Central memory CD4-positive, alpha-beta T cell (primary cell): ENCODE measurements at regions not wholly inside any gene's neighbourhood (a gene's known extent, or its start where the extent isn't known, plus 50 kb on each side); places are given as distances from the start of the nearest gene placed in this dataset.

ENCODE experiments used
- DNase-seq: peaks from one replicate; pipeline ENCODE4 v3.0.0; 2022

GRCh38 chr2:88281302-88282217 lies 111.4 kb downstream of the THNSL2 start:
- no peak for DNase-seq

- no peak for DNase-seq
These were observed 99.7 kb downstream of the THNSL2 start for GRCh38 chr2:88269836-88270235.

GRCh38 chr2:88265352-88266303 lies 95.5 kb downstream of the THNSL2 start:
- no peak for DNase-seq

- DNase-seq: no peak
These were observed 93.7 kb downstream of the THNSL2 start for GRCh38 chr2:88263861-88264260.

- no peak for DNase-seq
These were observed 91.6 kb downstream of the THNSL2 start for GRCh38 chr2:88261725-88262124.

- no peak for DNase-seq
These were observed 88.1 kb downstream of the THNSL2 start for GRCh38 chr2:88258208-88258607.

GRCh38 chr2:88254437-88255091 lies 84.4 kb downstream of the THNSL2 start:
- no peak for DNase-seq

GRCh38 chr2:88253997-88254396 lies 83.9 kb downstream of the THNSL2 start:
- DNase-seq: no peak

- no peak for DNase-seq
These were observed 83.2 kb downstream of the THNSL2 start for GRCh38 chr2:88253375-88253774.

GRCh38 chr2:88252646-88253045 lies 82.5 kb downstream of the THNSL2 start:
- no peak for DNase-seq

- DNase-seq: no peak
These were observed 82.0 kb downstream of the THNSL2 start for GRCh38 chr2:88252111-88252510.

GRCh38 chr2:88250404-88250803 lies 80.3 kb downstream of the THNSL2 start:
- no peak for DNase-seq

GRCh38 chr2:88248280-88248828 lies 78.2 kb downstream of the THNSL2 start:
- DNase-seq: no peak

- DNase-seq: no peak
These were observed 77.4 kb downstream of the THNSL2 start for GRCh38 chr2:88247531-88247930.

- no peak for DNase-seq
These were observed 75.0 kb downstream of the THNSL2 start for GRCh38 chr2:88245109-88245508.

GRCh38 chr2:88239781-88240180 lies 69.6 kb downstream of the THNSL2 start:
- no peak for DNase-seq

GRCh38 chr2:88236666-88237065 lies 66.5 kb downstream of the THNSL2 start:
- no peak for DNase-seq
